Tongue (tissue), 1 donor: ENCODE measurements at regions not wholly inside any gene's neighbourhood (a gene's known extent, or its start where the extent isn't known, plus 50 kb on each side); places are given as distances from the start of the nearest gene placed in this dataset.
"Not testable (repeated sequence)": the region's sequence is repeated elsewhere in the genome, so short reads cannot be mapped to it uniquely, and the experiment has no call there.

Experiments
- DNase-seq: peaks from one replicate; pipeline ENCODE4 v3.0.0-alpha.2; 2015

DNA sequence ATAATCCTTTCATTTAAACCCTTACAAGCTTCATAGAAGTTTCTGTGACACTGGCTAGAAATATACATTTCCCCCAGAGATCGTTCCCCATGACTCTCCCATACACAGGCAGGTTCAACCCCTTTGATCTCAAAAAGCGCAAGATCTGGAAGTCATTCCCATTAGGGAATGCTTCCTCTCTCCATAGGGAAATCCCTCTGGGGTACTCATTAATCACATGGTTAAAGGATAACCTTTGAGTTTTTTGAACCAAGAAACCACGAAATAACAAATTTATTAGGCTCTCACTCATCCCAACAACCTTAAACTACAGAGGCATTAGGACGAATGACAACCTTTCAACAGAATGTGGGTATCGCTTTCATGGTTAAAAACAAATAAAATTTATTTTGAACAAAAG is 211.9 kb upstream of the PRICKLE2 start:
- DNase-seq = no peak

DNA sequence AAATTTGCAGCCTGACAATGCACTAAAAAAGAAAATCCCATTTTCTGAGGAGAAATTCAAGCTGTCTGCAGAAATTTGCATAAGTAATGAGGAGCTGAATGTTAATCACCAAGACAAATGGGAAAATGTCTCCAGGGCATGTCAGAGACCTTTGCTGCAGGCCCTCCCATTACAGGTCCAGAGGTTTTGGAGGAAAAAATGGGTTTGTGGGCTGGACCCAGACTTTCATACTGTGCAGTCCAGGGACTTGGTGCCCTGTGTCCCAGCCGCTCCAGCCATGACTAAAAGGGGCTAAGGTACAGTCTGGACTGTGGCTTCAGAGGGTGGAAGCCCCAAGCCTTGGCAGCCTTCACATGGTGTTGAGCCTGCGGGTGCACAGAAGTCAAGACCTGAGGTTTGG is 209.8 kb upstream of the PRICKLE2 start:
- not testable (repeated sequence) for DNase-seq

- no peak for DNase-seq
Observed at GRCh38 chr3:64432870-64433269, 207.6 kb upstream of the PRICKLE2 start.

DNA sequence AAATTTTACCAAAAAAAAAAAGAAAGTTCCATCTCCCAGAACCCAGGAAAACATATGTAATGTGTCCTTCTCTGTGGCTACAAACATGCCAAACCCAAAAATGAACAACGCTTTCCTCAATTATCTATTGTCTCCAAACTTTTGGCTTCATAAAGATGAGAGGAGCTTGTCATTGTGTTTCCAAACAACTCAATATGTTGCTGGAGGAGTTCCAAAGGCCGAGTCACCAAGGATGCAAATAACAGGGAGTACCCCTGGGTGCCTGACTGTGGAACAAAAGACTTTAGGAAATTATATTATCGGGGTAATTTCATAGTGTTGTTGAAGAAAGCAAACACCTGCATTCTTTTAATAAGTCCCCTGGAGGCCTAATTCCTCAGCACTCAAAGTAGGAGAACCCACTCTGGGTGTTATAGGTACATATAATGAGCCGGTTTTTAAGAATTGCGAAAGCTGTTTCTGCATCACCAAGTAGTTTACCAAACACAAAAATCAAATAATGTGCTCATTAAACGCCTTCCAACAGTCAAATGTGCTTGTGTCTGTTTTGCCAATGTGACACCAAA is 206.3 kb upstream of the PRICKLE2 start:
- no peak for DNase-seq

- no peak for DNase-seq
Observed at GRCh38 chr3:64427671-64428070, 202.4 kb upstream of the PRICKLE2 start.

DNA sequence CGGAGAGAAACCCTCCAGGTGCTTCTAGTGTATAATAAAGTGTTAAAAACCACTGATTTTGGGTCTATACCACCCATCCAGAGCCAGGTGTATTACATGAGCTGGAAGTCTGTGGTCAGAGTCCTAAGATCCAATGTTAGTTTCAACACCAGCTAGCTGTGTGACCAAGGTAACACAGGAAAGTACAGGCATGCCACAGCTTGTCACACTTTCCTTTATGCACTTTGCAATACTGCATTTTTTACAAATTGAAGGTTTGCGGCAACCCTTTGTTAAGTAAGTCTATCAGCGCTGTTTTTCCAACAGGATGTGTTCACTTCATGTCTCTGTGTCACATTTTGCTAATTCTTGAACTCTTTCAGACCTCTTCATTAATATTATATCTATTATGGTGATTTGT is 201.3 kb upstream of the PRICKLE2 start:
- no peak for DNase-seq

GRCh38 chr3:64422932-64423331 is 197.7 kb upstream of the PRICKLE2 start:
- no peak for DNase-seq

GRCh38 chr3:64422192-64422591 is 196.9 kb upstream of the PRICKLE2 start:
- DNase-seq = peak; percentile 68

DNA sequence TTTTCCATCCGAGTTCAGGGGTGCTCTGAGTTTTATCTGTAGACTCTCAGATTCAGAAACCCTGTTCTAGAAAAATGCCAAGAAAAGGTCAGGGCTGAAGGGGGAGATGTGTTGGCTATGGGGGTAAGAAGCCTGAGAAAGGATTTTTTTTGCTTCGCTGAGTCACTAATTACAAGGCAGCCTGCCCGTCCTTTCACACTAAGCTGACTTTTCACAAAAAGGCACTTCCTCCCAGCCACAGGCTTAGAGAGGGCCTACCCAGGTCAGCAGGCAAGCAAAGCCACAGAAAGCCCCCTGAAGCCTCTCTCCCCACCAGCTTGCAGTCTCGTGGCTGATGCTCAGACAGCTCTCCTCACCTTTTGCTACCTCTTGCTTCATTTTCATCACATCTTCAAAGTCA is 192.6 kb upstream of the PRICKLE2 start:
- DNase-seq = no peak

DNA sequence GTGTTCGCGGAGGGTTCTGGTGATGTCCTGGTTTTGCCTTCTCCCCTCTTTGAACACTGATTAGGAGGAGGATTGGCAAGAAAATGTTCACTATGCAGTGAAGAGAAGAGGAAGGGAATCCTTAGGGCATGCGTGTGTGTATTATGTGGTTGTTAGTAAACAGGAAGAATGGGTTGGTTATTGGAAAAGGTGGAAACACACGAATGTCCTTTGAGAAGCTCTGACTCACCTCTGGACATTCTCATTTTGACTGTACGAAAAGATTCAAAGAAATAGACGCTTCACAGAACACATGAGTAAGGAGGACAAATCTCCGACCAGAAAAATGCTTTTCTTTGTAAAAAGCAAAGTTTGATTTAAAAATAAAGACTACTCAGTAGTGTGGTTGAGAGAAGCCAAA is 188.8 kb upstream of the PRICKLE2 start:
- DNase-seq = no peak

DNA sequence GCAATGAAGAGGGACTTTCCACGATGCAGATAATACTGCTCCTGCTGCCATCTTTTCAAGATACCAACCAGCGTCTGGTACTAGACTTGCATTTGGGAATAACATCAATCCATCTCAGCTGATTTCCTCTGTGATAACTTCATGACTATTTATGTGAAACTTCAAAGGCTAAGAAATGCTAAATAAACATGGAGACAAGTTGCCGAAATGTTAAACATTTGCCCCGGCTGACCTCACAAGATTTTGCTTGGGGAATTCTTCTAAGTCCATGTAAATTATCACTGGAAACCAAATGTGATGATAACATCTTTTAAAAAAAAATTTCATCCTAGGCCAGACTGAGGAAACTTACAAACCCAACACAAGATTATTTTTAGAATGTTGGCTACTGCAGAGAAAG is 185.8 kb upstream of the PRICKLE2 start:
- DNase-seq = no peak

DNA sequence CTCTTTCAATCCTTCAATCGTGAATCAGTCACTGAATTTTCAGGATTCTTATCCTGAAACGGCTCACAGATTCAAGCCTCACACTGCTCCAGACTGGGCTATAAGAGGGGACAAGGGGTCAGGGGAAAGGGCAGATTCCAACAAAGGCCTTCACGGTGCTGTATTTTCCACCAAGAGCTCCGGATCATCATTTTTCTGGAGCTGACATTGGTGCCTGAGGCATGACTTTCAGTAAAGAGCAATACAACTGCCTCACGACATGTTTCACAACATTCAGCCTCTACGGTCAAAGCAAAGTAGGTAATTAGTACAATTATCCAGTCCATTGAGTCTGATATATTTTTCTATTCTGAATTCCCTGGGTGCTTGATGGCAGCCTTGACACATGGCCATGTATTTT is 185.0 kb upstream of the PRICKLE2 start:
- no peak for DNase-seq

DNA sequence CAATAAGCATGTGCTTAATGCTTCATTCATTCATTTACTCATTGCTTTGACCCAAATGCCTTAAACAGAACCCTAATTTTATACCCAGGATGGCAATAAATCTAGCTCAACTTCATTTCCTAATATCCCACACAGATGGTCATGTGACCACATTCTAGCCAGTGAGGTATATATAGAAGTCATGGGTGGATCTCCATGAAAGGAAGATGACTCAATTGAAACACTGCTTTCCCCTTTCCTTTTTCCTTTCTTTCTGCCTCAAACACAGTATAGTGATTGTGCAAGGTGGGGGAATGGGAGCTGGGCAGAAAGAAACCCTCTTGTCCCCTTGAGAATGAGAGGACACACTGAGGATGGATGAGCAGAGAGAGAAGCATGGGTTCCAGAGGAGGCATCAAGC is 183.5 kb upstream of the PRICKLE2 start:
- no peak for DNase-seq

DNA sequence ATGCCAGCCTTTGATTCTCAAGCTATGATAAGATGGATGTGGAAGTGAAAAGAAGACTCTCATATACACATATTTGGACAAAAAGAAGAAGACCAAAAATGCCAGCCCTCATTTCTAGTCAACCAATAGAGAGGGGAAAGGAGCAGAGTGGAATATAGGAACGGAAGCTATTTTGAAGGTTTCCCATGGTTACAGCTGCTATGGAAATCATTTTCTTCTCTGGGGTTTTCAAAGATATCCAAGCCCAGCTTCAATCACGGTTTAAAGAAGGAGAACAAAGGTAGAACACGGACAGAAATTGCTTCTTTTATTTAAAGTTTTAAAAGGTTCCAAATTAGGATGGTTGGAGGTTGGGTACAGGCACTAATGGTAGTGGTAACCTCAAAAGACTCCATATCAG is 181.0 kb upstream of the PRICKLE2 start:
- no peak for DNase-seq

GRCh38 chr3:64405211-64405835 is 180.1 kb upstream of the PRICKLE2 start:
- DNase-seq = peak; percentile 79

DNA sequence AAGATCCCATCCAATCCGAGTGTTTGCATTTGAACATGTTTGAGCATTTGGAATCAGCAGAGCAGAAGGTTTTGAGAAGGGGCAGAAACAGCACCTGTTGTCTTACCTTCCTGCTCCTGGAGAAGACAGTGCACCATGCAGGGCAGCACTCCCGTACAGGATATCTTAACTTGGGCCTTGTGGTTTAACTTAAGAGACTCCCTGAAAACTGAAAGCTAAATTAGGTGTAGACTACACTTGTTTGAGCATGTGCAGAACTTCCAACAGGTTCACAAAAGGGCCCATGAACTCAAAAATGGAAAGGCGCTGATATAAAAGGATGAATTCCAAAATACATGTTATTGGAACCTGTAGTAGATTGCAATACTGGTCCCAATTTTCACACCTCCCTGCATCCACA is 175.4 kb upstream of the PRICKLE2 start:
- no peak for DNase-seq

DNA sequence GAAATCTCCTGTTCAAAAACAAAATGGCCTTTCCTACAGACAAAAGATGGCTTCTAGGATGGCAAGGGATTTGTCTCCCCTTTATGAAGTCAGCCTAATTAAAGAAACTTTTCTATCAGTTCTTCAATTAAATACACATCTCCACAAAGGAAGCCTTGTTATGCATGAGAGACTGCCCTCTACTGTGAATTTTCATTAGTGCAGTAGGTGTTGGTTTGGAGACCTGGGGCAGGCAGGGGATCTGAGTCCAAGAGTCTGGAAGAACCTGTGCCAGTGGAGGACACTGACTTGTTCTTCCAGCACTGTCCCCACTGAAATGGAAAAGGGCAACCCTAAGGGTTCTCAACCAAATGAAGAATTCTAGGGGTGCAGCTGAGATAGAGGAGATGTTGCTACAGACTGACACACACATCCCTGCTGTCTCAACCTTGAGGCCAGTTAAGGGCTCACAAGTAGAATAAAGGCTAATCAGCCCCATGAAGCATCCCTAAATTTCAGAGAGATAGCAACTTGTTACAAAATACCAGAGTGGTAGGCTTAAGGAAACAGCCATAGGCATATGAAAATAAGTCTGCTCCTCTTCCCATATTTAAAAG is 174.0 kb upstream of the PRICKLE2 start:
- peak; percentile 86 for DNase-seq

DNA sequence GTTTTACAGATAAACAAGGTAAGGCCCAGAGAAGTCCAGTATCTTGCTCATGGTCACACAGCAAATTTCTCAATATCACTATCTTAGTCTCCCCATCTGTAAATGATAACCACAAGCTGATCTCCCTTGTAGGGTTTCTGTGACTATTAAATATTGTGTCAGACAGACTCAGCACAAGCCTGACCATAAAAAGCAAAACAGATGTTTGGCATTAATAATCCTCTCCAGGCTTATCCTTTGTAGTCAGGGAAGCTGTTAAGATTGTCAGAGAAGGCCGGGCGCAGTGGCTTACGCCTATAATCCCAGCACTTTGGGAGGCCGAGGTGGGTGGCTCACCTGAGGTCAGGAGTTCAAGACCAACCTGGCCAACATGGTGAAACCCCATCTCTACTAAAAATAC is 173.2 kb upstream of the PRICKLE2 start:
- no peak for DNase-seq

GRCh38 chr3:64398006-64398405 is 172.7 kb upstream of the PRICKLE2 start:
- no peak for DNase-seq

DNA sequence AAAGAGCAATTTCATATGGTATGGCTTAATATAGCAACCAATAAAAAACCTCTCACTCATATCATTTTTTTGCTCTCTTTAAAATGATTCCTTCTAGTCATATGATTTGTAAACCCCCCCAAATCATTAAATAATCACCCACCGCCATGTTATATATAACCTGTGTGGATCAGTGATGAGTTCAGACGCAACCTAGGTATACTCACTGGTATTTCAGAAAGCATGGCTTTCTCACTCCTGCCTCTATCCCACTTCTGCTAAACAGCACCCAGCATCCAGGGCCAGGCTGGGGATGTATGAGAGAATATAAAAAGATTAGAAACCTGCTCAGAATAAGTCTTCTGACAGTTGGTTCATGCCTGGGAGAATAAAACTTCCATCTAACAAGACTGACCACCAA is 172.3 kb upstream of the PRICKLE2 start:
- DNase-seq = no peak

GRCh38 chr3:64395490-64395889 is 170.2 kb upstream of the PRICKLE2 start:
- DNase-seq = no peak

DNA sequence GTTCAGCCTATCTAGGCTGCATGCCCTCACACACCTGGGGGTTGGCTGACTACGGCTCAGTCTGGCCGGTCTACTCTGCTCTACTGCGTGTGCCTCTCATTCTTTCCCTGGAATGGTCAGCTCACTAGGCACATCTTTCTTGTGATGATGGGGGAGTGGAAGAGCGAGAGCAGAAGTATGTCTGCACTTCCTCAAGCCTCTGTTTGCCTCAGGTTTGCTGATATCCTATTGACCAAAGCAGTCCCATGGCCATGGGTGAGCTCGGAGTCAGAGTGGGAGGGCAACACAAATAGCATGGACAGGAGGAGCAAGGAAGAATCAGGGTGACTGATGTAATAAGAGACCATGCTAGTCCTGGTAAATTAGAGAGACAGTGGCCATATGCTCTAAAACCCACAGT is 167.9 kb upstream of the PRICKLE2 start:
- DNase-seq = no peak

DNA sequence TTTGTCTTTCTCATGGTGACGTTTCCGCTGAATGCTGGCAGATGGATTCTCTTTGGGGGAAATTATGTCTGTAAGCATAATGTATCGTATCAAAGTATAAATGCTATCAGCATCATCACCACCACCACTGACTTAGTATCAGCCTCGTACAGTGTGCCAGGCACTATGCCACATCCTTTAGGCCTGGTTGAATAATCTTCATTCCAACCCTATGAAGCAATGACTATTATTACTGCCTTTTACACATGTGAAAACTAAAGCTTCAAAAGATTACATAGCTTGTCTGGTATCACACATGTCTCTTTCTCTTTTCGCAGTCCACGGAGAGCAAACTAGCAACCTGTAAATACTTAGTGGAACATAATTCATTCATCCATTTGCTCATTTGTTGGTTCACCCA is 166.7 kb upstream of the PRICKLE2 start:
- DNase-seq = no peak

DNA sequence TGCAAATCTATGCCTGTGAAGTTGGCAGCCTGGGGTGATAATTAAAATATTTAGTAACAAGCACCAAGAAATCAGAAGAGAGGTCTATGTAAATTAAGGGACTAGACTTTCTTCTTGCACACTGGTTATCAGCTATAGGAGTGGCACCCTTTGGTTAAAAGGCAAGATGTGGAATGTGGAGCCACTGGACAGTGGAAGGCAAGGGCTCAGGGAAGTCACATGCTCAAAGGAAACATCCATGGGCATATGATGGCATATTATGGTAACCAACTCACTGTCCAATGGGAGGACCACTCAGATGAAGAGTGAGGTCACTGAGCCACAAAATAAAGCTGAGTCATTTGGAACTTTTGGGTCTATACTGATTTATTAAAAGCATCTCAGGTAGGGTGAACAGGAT is 165.6 kb upstream of the PRICKLE2 start:
- DNase-seq = no peak
